ENCODE measurements at regions not wholly inside any gene's neighbourhood (a gene's known extent, or its start where the extent isn't known, plus 50 kb on each side); places are given as distances from the start of the nearest gene placed in this dataset.

GRCh38 chr6:139847457-139847813 lies 473.0 kb upstream of the CITED2 start:
- Histone ChIP-seq H3K4me1 (ENCODE audit: control insufficient read depth, insufficient read depth, low read length) (peaks cover 4% of the 10 kb centered on the region), H3K36me3 (ENCODE audit: control insufficient read depth, insufficient read depth, low read length, severe bottlenecking) (no peaks in the 10 kb centered on the region), H3K4me3 (ENCODE audit: low read length) (no peak overlapping the region), H3K9ac (ENCODE audit: low read length) (no peak overlapping the region), H3K27me3 (replicated peaks; ENCODE audit: control insufficient read depth, insufficient read depth, low read length) (no peaks in the 10 kb centered on the region), H3K9me3 (ENCODE audit: control insufficient read depth, low read length) (peaks cover 11% of the 10 kb centered on the region)
- DNase-seq (ENCODE audit: low read depth), result no peak

DNA sequence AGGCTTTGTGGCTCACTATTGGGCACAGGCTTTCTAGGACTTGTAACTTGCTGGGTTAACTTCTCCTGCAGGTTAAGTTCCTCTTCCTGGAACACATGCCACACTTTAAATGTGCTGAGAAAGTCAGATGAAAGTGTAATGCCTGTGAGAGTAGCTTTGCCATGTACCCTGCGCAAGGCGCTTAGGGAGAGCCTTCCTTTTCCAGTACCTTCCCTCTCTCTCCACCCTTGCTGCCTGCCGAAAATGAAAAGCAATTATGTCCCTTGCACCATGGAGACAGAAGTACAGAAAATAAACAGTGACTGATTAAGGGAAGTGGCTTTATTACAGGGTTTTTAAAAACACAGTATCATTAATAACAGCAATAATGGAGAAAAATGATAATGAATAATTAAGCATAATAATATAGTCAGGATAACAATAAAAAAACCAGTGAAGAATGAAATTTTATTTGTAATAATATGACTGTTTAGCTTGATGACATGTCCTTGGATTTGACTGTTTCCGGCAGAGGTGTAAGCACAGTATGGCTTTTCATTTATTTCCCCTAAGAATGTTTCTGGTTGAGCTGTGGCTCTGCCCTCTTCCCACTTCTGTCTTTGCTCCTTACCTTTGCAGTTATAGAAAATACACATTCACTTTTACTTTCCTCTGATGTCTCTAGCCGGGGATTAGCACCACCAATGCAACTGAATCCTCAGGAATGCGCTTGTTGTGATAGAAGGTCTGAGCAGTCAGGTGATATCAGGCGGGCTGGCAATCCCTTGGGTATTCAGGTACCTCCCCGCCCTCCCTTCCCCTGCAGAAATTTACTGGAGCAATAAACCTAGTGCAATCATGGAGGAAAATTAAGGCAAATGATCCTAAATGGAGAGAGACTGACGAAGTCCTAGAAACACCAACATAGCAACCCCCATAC lies 472.3 kb upstream of the CITED2 start:
- DNase-seq (ENCODE audit: low read depth), result no peak

GRCh38 chr6:139844907-139845306 lies 470.5 kb upstream of the CITED2 start:
- Histone ChIP-seq H3K36me3 (ENCODE audit: control insufficient read depth, insufficient read depth, low read length, severe bottlenecking) (no peaks in the 10 kb centered on the region), H3K9me3 (ENCODE audit: control insufficient read depth, low read length) (peaks cover 4% of the 10 kb centered on the region), H3K9ac (ENCODE audit: low read length) (no peak overlapping the region), H3K27me3 (replicated peaks; ENCODE audit: control insufficient read depth, insufficient read depth, low read length) (no peaks in the 10 kb centered on the region), H3K4me1 (ENCODE audit: control insufficient read depth, insufficient read depth, low read length) (peaks cover 4% of the 10 kb centered on the region), H3K4me3 (ENCODE audit: low read length) (no peak overlapping the region)
- DNase-seq (ENCODE audit: low read depth), result no peak

More for the DNA sequence above, 472.3 kb upstream of the CITED2 start:
- H3K36me3 ChIP-seq (ENCODE audit: control insufficient read depth, insufficient read depth, low read length, severe bottlenecking), result no peaks in the 10 kb centered on the region
- H3K4me1 ChIP-seq (ENCODE audit: control insufficient read depth, insufficient read depth, low read length), result peaks cover 4% of the 10 kb centered on the region
- H3K9ac ChIP-seq (ENCODE audit: low read length), result no peak overlapping the region
- H3K4me3 ChIP-seq (ENCODE audit: low read length), result no peak overlapping the region
- H3K9me3 ChIP-seq (ENCODE audit: control insufficient read depth, low read length), result peaks cover 11% of the 10 kb centered on the region
- no peaks in the 10 kb centered on the region for H3K27me3 ChIP-seq (replicated peaks; ENCODE audit: control insufficient read depth, insufficient read depth, low read length)

GRCh38 chr6:139841794-139842215 lies 467.4 kb upstream of the CITED2 start:
- no peak overlapping the region for H3K4me3 ChIP-seq (ENCODE audit: low read length)

GRCh38 chr6:139839506-139840156 lies 465.2 kb upstream of the CITED2 start:
- peak overlapping the region; percentile 14 for H3K9ac ChIP-seq (ENCODE audit: low read length)
- H3K9me3 ChIP-seq (ENCODE audit: control insufficient read depth, low read length), result peaks cover 4% of the 10 kb centered on the region
- DNase-seq (ENCODE audit: low read depth), result no peak
- no peaks in the 10 kb centered on the region for H3K36me3 ChIP-seq (ENCODE audit: control insufficient read depth, insufficient read depth, low read length, severe bottlenecking)
- H3K27me3 ChIP-seq (replicated peaks; ENCODE audit: control insufficient read depth, insufficient read depth, low read length), result no peaks in the 10 kb centered on the region
- H3K4me1 ChIP-seq (ENCODE audit: control insufficient read depth, insufficient read depth, low read length), result peaks cover 4% of the 10 kb centered on the region
- peak overlapping the region; percentile 65 for H3K4me3 ChIP-seq (ENCODE audit: low read length)

More at GRCh38 chr6:139841794-139842215, 467.4 kb upstream of the CITED2 start:
- peaks cover 4% of the 10 kb centered on the region for H3K9me3 ChIP-seq (ENCODE audit: control insufficient read depth, low read length)
- H3K9ac ChIP-seq (ENCODE audit: low read length), result no peak overlapping the region
- no peaks in the 10 kb centered on the region for H3K36me3 ChIP-seq (ENCODE audit: control insufficient read depth, insufficient read depth, low read length, severe bottlenecking)
- peaks cover 4% of the 10 kb centered on the region for H3K4me1 ChIP-seq (ENCODE audit: control insufficient read depth, insufficient read depth, low read length)
- H3K27me3 ChIP-seq (replicated peaks; ENCODE audit: control insufficient read depth, insufficient read depth, low read length), result no peaks in the 10 kb centered on the region
- no peak for DNase-seq (ENCODE audit: low read depth)

DNA sequence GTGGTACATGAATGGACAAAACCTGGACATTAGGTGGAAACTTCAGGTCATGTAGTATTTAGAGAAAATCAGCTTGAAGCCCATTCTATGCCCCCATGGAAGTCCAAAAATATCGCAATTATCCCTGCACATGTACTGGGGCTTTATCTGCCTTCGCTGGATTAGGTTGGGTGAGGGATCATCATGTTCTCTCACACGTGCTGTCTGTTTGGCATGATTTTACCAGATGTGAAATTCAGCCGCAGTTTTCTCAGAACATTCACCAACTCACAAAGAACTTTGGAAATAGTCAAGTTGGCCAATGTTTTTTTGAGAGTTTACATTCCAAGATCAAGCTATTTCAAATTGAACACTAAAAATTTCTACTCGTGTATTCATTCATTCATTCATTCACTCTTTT lies 459.8 kb upstream of the CITED2 start:
- H3K36me3 ChIP-seq (ENCODE audit: control insufficient read depth, insufficient read depth, low read length, severe bottlenecking), result no peaks in the 10 kb centered on the region
- H3K9ac ChIP-seq (ENCODE audit: low read length), result no peak overlapping the region
- H3K4me1 ChIP-seq (ENCODE audit: control insufficient read depth, insufficient read depth, low read length), result peaks cover 4% of the 10 kb centered on the region
- no peak overlapping the region for H3K4me3 ChIP-seq (ENCODE audit: low read length)
- DNase-seq (ENCODE audit: low read depth), result no peak
- no peaks in the 10 kb centered on the region for H3K27me3 ChIP-seq (replicated peaks; ENCODE audit: control insufficient read depth, insufficient read depth, low read length)
- peaks cover 4% of the 10 kb centered on the region for H3K9me3 ChIP-seq (ENCODE audit: control insufficient read depth, low read length)

DNA sequence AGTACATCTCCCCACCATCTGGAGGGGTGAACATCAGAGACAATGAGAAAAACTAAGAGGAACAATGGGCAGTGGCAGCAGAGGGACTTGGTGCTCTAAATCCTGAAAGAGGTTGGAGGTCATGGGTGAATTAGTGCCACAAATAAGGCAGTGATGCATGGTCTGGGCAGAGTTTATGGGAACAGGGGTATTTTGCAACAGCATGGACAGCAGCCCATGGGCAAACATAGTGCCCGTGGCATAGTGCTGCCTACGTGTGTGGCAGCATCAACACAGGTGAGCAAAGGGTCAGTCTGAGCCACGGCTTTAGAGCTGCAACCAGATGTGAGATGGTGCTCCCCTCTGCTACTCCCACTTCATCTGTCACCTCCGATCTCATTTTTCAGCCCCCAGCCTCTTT lies 459.1 kb upstream of the CITED2 start:
- DNase-seq (ENCODE audit: low read depth), result no peak
- Histone ChIP-seq H3K9ac (ENCODE audit: low read length) (no peak overlapping the region), H3K4me3 (ENCODE audit: low read length) (no peak overlapping the region), H3K9me3 (ENCODE audit: control insufficient read depth, low read length) (no peaks in the 10 kb centered on the region), H3K4me1 (ENCODE audit: control insufficient read depth, insufficient read depth, low read length) (peaks cover 8% of the 10 kb centered on the region), H3K27me3 (replicated peaks; ENCODE audit: control insufficient read depth, insufficient read depth, low read length) (no peaks in the 10 kb centered on the region), H3K36me3 (ENCODE audit: control insufficient read depth, insufficient read depth, low read length, severe bottlenecking) (no peaks in the 10 kb centered on the region)

- Histone ChIP-seq H3K9ac (ENCODE audit: low read length) (no peak overlapping the region), H3K9me3 (ENCODE audit: control insufficient read depth, low read length) (no peaks in the 10 kb centered on the region), H3K4me3 (ENCODE audit: low read length) (no peak overlapping the region), H3K27me3 (replicated peaks; ENCODE audit: control insufficient read depth, insufficient read depth, low read length) (no peaks in the 10 kb centered on the region), H3K4me1 (ENCODE audit: control insufficient read depth, insufficient read depth, low read length) (peaks cover 8% of the 10 kb centered on the region), H3K36me3 (ENCODE audit: control insufficient read depth, insufficient read depth, low read length, severe bottlenecking) (no peaks in the 10 kb centered on the region)
- no peak for DNase-seq (ENCODE audit: low read depth)
Measured at GRCh38 chr6:139832493-139833305, 458.3 kb upstream of the CITED2 start.

GRCh38 chr6:139829576-139829975 lies 455.1 kb upstream of the CITED2 start:
- DNase-seq (ENCODE audit: low read depth), result no peak
- Histone ChIP-seq H3K4me1 (ENCODE audit: control insufficient read depth, insufficient read depth, low read length) (peaks cover 8% of the 10 kb centered on the region), H3K4me3 (ENCODE audit: low read length) (peak overlapping the region; percentile 27), H3K9ac (ENCODE audit: low read length) (no peak overlapping the region), H3K9me3 (ENCODE audit: control insufficient read depth, low read length) (no peaks in the 10 kb centered on the region), H3K27me3 (replicated peaks; ENCODE audit: control insufficient read depth, insufficient read depth, low read length) (no peaks in the 10 kb centered on the region), H3K36me3 (ENCODE audit: control insufficient read depth, insufficient read depth, low read length, severe bottlenecking) (no peaks in the 10 kb centered on the region)

DNA sequence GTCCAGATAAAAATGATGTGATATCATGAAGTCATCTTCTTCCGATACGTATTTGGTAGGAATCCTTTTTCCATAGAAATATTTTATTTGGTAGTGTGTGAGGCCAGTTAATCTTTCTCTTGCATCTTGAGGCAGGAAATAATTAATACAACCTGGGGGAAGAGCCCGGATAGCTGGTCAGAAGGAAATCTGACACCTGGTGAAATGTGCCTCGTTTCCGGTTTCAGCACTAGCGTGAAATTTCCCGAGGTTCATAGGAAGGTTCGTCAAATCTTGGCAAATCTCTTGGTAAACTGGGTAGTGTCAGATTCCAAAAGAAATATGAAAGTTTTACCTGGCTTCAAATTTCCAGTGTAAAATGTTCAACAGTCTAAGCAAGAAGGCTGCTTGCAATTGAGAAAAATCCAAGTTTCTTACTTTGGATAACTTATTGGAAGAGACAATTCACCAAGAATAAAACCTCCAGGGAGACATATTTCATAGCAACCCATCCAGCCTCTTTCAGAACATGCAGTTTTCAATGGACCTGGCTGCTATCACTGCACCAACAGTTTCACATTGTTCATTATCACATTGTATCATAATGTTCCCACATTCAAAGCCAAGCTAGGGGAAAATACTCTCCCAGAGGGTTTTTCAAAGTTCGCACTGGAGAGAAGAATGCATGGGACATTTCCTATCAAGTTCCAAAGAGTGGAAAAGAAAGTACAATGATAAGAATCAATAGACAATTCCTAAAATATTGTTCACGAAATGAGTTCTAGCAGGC lies 454.5 kb upstream of the CITED2 start:
- Histone ChIP-seq H3K4me3 (ENCODE audit: low read length) (peak overlapping the region; percentile 27), H3K36me3 (ENCODE audit: control insufficient read depth, insufficient read depth, low read length, severe bottlenecking) (no peaks in the 10 kb centered on the region), H3K9me3 (ENCODE audit: control insufficient read depth, low read length) (no peaks in the 10 kb centered on the region), H3K4me1 (ENCODE audit: control insufficient read depth, insufficient read depth, low read length) (peaks cover 8% of the 10 kb centered on the region), H3K9ac (ENCODE audit: low read length) (no peak overlapping the region), H3K27me3 (replicated peaks; ENCODE audit: control insufficient read depth, insufficient read depth, low read length) (no peaks in the 10 kb centered on the region)
- no peak for DNase-seq (ENCODE audit: low read depth)

All from adipocyte (in vitro differentiated cells).